GM12878 (cell line): ENCODE measurements at regions not wholly inside any gene's neighbourhood (a gene's known extent, or its start where the extent isn't known, plus 50 kb on each side); places are given as distances from the start of the nearest gene placed in this dataset.

Experiments used
- ATAC-seq: fragments of 200-7000 bp; cut with Tn5 transposase; 3 replicates; pipeline ENCODE4 v1.9.1; 2020; ENCODE audit warnings: mild to moderate bottlenecking, moderate library complexity
- BruUV-seq: library from RNA; stranded (reverse); fragments of 400-500 nt; replicated peaks from 2 replicates; lab custom pipeline; 2021; lab: Mats Ljungman, UMichigan
- CTCF ChIA-PET: fragments of 300-600 bp; sonication (Branson Sonifier 250); formaldehyde crosslinking; extraction: SDS; loops from one replicate; lab custom pipeline; 2021; ENCODE audit warnings: inconsistent platforms; lab: Yijun Ruan, JAX
- POLR2A ChIA-PET: fragments of 350-600 bp; formaldehyde crosslinking; extraction: SDS; loops from one replicate; lab custom pipeline; 2021; ENCODE audit warnings: inconsistent platforms; lab: Charles Lee
- RAD21 ChIA-PET: fragments of 300-600 bp; sonication (Branson Sonifier 250); formaldehyde crosslinking; loops from one replicate; lab custom pipeline; 2023; ENCODE audit warnings: antibody characterized with exemption; ENCODE audit not compliant: unreplicated experiment; lab: Charles Lee
- SMC1A ChIA-PET: fragments of 300-600 bp; sonication (Branson Sonifier 250); formaldehyde crosslinking; loops from one replicate; lab custom pipeline; 2023; ENCODE audit not compliant: unreplicated experiment, uncharacterized antibody; lab: Charles Lee
- DNase-seq: peaks from one replicate; pipeline ENCODE4 v3.0.0-alpha.2; 2011; ENCODE audit warnings: low read depth, low spot score
- FAIRE-seq: peaks from 3 replicates; lab custom pipeline; 2011; peaks lifted over from hg19 to GRCh38; lab: Jason Lieb, UNC
- H2AFZ ChIP-seq: 2 replicates; pipeline ENCODE4 v1.6.0; 2011; ENCODE audit warnings: low read depth, low read length, control low read depth; ENCODE audit not compliant: control insufficient read depth
- H3K27ac ChIP-seq: 2 replicates; pipeline ENCODE4 v1.5.1; 2011; ENCODE audit warnings: control low read depth; ENCODE audit not compliant: control insufficient read depth, insufficient read depth
- H3K27me3 ChIP-seq, 2 experiments: replicated peaks in 1 of 2; 2 replicates each; pipeline versions ENCODE4 v1.6.0 to v1.6.1; 2011; ENCODE audit warnings: low read length in 1 of 2; ENCODE audit not compliant: control insufficient read depth in 2 of 2, insufficient read depth in 2 of 2
- H3K36me3 ChIP-seq, 2 experiments: 2 replicates each; pipeline ENCODE4 v1.5.1; 2011; ENCODE audit warnings: low read length in 1 of 2; ENCODE audit not compliant: control insufficient read depth in 2 of 2, insufficient read depth in 2 of 2
- H3K4me1 ChIP-seq: 2 replicates; pipeline ENCODE4 v1.6.1; 2011; ENCODE audit warnings: mild to moderate bottlenecking, low read length, moderate library complexity, mixed read lengths; ENCODE audit not compliant: control insufficient read depth, insufficient read depth
- H3K4me2 ChIP-seq: 2 replicates; pipeline ENCODE4 v1.6.0; 2011; ENCODE audit warnings: control low read depth; ENCODE audit not compliant: control insufficient read depth, insufficient read depth
- H3K4me3 ChIP-seq: fragments of 200-600 bp; sonication (generic); 2 replicates; pipeline ENCODE4 v1.5.1; 2016
- H3K79me2 ChIP-seq: 2 replicates; pipeline ENCODE4 v1.6.0; 2011; ENCODE audit warnings: low read length; ENCODE audit not compliant: control insufficient read depth, insufficient read depth
- H3K9ac ChIP-seq: 2 replicates; pipeline ENCODE4 v1.8.0; 2011; ENCODE audit warnings: low read length, control low read depth, mixed read lengths; ENCODE audit not compliant: control insufficient read depth, insufficient read depth
- H3K9me3 ChIP-seq: replicated peaks from 3 replicates; pipeline ENCODE4 v1.5.1; 2011; ENCODE audit warnings: mild to moderate bottlenecking, low read length; ENCODE audit not compliant: control insufficient read depth, insufficient read depth
- H4K20me1 ChIP-seq: 2 replicates; pipeline ENCODE4 v1.6.0; 2011; ENCODE audit not compliant: control insufficient read depth, insufficient read depth
- JUNB ChIP-seq: IDR thresholded peaks from 2 replicates; pipeline ENCODE4 v1.6.1; 2016; ENCODE audit warnings: antibody characterized with exemption, mild to moderate bottlenecking
- NFIC ChIP-seq: IDR thresholded peaks from 2 replicates; pipeline ENCODE4 v1.6.1; 2012; ENCODE audit warnings: low read depth, mild to moderate bottlenecking, inconsistent platforms, low read length, moderate library complexity
- NR2F1 ChIP-seq: fragments of 450-650 bp; conservative IDR thresholded peaks from 2 replicates; pipeline ENCODE4 v1.6.1; 2017; ENCODE audit warnings: mild to moderate bottlenecking
- RBBP5 ChIP-seq: fragments of 200-600 bp; sonication (generic); conservative IDR thresholded peaks from 2 replicates; pipeline ENCODE4 v1.6.1; 2016
- RUNX3 ChIP-seq: IDR thresholded peaks from 2 replicates; pipeline ENCODE4 v1.6.1; 2012; ENCODE audit warnings: low read length, inconsistent platforms
- SREBF1 ChIP-seq: IDR thresholded peaks from 2 replicates; pipeline ENCODE4 v1.6.1; 2012; ENCODE audit warnings: mild to moderate bottlenecking, low read length
- TCF12 ChIP-seq: IDR thresholded peaks from 2 replicates; pipeline ENCODE4 v1.6.1; 2011; ENCODE audit warnings: low read depth, mild to moderate bottlenecking, low read length
- TCF7 ChIP-seq: IDR thresholded peaks from 2 replicates; pipeline ENCODE4 v1.6.1; 2014; ENCODE audit warnings: antibody characterized with exemption, borderline replicate concordance
- ZNF217 ChIP-seq: fragments of 450-650 bp; IDR thresholded peaks from 2 replicates; pipeline ENCODE4 v1.6.1; 2017; ENCODE audit warnings: antibody characterized with exemption, mild to moderate bottlenecking
- ZNF384 ChIP-seq: IDR thresholded peaks from 2 replicates; pipeline ENCODE4 v1.6.1; 2012; ENCODE audit warnings: low read depth, mild to moderate bottlenecking, low read length, improper control_type of control experiment, borderline replicate concordance
- WGBS: methylation state at CpG from one replicate; pipeline ENCODE4 v1.1.6; 2016; ENCODE audit warnings: low lambda C conversion rate; ENCODE audit not compliant: insufficient replicate concordance, insufficient coverage; ENCODE audit errors: missing lambda C conversion rate; 5-methylcytosine and 5-hydroxymethylcytosine counted together
- in situ Hi-C: fragments of 300-500 bp; cut with MboI; formaldehyde crosslinking; loops from 9 replicates; pipeline ENCODE4 v1.14.3; 2018; ENCODE audit warnings: mixed read lengths
- intact Hi-C: fragments of 100-400 bp; cut with micrococcal nuclease; formaldehyde crosslinking; loops from one replicate; pipeline ENCODE4 v1.14.2; 2022; ENCODE audit not compliant: unreplicated experiment

DNA sequence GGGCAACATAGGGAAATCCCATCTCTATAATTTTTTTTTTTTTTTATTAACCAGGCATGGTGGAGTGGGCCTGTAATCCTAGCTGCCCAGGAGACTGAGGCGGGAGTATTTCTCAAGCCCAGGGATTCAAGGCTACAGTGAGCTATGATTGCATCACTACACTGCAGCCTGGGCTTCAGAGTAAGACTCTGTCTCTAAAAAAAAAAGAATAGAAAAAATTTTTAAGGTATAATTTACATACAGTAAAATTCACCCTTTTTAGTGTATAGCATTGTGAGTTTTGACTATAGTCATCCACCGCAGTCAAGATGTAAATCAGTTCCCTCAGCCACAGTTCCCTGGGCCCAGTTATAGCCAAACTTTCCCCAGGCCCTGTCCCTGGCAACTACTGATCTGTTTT is 57.1 kb upstream of the MSH6 start:
- Histone ChIP-seq H2AFZ (no peak overlapping the region), H3K9me3 (peaks cover 4% of the 10 kb centered on the region; the same call in 2 of the 3 replicates), H3K79me2 (no peaks in the 10 kb centered on the region), H3K4me2 (no peak overlapping the region), H3K27me3 (no peaks in the 10 kb centered on the region), H3K4me3 (no peak overlapping the region), H3K36me3 (no peaks in the 10 kb centered on the region), H3K4me1 (peaks cover 34% of the 10 kb centered on the region), H3K27ac (no peak overlapping the region; the same call in 1 of the 2 replicates), H4K20me1 (no peaks in the 10 kb centered on the region), H3K9ac (no peak overlapping the region)
- 34% methylated on average over 2 of the region's 2 CpGs for WGBS
- in situ Hi-C loops, result no loop called here
- ATAC-seq (peak; percentile 1; the same call in 1 of the 3 replicates), FAIRE-seq (peak; percentile 38), DNase-seq (no peak)
- SMC1A ChIA-PET, result interaction anchor here (0.9 to 5.0 kb wide), 8 partner anchors 9 to 36 kb away, joined by 3 to 28 read pairs (median 4); no protein-coding TSS in a partner anchor
- no TSS peak for BruUV-seq
- RAD21 ChIA-PET, result interaction anchor here (0.6 to 5.4 kb wide), 5 partner anchors 17 to 41 kb away, joined by 3 to 52 read pairs (median 4); no protein-coding TSS in a partner anchor
- CTCF ChIA-PET, result interaction anchor here (0.6 to 1.6 kb wide), 2 partner anchors 12 to 27 kb away, joined by 4 to 6 read pairs; no protein-coding TSS in a partner anchor
- 0 out of 2 replicates have a peak, but pooled peaks have one; percentile 22 for TF ChIP-seq NR2F1
- TF ChIP-seq RBBP5, result no peak
- no peak for TF ChIP-seq TCF12
- no peak for TF ChIP-seq NFIC
- peak; percentile 74 for TF ChIP-seq TCF7
- TF ChIP-seq ZNF217, result peak; percentile 89
- TF ChIP-seq SREBF1, result peak; percentile 51; the same call in 1 of the 2 replicates
- TF ChIP-seq JUNB, result peak; percentile 51
- TF ChIP-seq ZNF384, result 0 out of 2 replicates have a peak, but pooled peaks have one; percentile 35
- TF ChIP-seq RUNX3, result peak; percentile 60
- intact Hi-C loops, result loop anchor here (2.0 kb wide), 1 partner anchor 29 kb away; no protein-coding TSS in a partner anchor
- POLR2A ChIA-PET, result interaction anchor here (1.0 to 4.6 kb wide), 3 partner anchors 10 to 30 kb away, joined by 3 to 43 read pairs (median 8); no protein-coding TSS in a partner anchor
